22Rv1 (cell line): ENCODE measurements at regions not wholly inside any gene's neighbourhood (a gene's known extent, or its start where the extent isn't known, plus 50 kb on each side); places are given as distances from the start of the nearest gene placed in this dataset.

ENCODE experiments used
- H3K27ac ChIP-seq: fragments of 450-650 bp; 2 replicates; pipeline ENCODE4 v1.5.1; 2017
- ZFX ChIP-seq: fragments of 450-650 bp; IDR thresholded peaks from 2 replicates; pipeline ENCODE4 v1.6.1; 2017; ENCODE audit warnings: antibody characterized with exemption, borderline replicate concordance
- TF ChIP-seq, protein P1 (sequence below): fragments of 450-650 bp; IDR thresholded peaks from 2 replicates; pipeline ENCODE4 v1.5.1; 2017; ENCODE audit warnings: mild to moderate bottlenecking

DNA sequence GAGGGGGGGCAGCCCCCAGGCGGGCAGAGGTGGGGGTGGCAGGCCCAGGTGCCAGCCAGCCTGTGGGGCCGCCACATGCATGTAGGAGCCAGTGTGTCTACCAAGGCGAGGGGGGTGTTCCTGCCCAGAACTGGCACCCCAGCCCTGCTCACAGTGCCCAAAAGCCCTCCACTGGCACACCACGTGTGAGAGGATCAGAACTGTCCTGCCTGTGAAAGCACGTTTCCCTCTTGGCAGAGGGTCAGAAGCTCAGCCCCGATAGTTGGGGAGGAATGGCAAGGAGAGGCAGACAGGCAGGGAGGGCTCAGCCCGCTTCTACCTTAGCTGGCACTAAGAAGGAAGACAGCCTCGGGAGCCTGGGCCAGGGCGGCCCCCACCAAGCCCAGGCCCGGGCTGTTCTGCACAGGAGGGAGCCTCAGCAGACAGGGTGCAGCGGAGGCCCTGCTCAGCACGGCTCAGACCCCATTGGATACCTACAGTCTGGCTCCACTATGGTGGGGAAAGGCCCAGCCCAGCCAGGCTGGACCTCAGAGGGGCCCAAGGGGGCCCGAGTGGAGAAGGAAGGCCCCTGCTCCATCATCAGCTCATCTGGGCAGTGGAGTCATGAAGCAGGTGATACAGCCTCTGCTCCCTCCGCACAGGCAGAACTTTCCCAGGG is 84.8 kb upstream of the LINGO1 start:
- H3K27ac ChIP-seq: no peak overlapping the region
- no peak for TF ChIP-seq ZFX
- TF ChIP-seq, protein P1, sequence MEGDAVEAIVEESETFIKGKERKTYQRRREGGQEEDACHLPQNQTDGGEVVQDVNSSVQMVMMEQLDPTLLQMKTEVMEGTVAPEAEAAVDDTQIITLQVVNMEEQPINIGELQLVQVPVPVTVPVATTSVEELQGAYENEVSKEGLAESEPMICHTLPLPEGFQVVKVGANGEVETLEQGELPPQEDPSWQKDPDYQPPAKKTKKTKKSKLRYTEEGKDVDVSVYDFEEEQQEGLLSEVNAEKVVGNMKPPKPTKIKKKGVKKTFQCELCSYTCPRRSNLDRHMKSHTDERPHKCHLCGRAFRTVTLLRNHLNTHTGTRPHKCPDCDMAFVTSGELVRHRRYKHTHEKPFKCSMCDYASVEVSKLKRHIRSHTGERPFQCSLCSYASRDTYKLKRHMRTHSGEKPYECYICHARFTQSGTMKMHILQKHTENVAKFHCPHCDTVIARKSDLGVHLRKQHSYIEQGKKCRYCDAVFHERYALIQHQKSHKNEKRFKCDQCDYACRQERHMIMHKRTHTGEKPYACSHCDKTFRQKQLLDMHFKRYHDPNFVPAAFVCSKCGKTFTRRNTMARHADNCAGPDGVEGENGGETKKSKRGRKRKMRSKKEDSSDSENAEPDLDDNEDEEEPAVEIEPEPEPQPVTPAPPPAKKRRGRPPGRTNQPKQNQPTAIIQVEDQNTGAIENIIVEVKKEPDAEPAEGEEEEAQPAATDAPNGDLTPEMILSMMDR: no peak

DNA sequence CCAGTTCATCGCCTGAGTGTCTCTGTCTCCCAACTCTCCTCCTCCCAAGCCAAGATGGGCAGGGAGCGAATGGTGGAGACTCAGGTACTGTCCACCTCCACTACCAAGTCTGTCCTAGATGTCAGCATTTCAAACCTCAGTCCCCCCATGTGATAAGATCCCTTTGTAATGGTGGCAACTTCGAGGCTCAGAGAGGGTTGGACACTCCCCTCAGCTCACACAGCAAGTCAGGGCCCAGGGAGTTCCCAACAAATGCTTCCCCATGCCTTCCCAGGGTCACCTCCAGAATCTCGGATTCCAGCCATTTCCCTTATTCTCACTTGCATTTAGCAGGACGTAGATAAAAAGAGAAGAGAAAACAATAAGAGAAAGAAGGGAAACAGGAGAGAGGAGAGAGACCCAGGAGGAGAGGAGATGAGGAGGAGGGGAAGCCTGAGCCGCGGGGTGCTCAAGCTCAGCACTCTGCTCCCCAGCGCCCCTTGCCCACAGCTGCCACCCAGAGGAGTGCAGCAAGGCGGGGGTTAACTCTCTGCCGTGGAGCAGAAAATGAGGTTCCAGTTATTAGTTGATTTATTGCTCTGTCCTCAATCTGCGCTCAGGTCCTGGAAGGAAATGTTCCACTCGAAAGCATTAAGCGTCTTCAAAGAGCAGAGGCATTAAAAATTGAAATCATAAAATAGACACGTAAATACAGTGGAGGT is 84.1 kb upstream of the LINGO1 start:
- no peak for TF ChIP-seq ZFX
- TF ChIP-seq, protein P1: no peak
- H3K27ac ChIP-seq: no peak overlapping the region

DNA sequence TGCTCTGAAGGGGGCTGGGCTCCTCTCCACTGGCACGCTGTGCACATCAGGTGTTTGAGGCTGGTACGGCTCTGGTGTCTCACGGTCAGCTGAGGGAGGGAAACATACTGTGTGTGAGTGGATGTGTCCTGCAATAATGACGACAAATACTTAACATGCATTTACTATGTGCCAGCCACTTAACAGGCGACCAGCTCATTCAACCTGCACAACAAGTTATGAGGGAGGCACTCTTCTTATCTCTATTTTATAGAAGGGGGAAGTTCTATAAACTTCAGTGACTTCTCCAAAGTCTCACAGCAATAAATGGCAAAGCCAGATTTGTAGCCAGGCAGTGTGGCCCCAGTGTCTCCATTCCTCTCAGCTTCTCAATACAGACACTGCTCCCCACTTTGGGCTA is 83.1 kb upstream of the LINGO1 start:
- H3K27ac ChIP-seq: no peak overlapping the region
- TF ChIP-seq, protein P1: no peak
- no peak for TF ChIP-seq ZFX

DNA sequence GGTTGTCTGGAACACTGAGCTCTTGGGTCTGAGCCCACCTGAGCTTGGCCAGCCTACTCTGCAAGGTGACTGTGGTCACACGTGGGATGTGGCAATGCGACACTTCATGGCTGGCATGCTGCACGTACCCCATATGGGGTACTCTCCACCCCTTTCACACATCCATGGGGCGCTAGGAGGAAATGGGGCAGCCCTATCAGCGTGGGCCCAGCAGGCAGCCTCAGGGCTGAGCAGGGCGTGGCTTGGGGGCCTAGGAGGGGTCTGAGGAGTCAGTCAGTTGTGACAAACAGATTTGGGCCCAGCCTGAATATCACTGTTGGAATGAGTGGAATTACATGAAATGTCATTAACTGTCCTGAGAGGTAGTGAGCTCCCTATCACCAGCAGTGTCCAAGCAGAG is 82.3 kb upstream of the LINGO1 start:
- no peak for TF ChIP-seq ZFX
- TF ChIP-seq, protein P1: no peak
- no peak overlapping the region for H3K27ac ChIP-seq

DNA sequence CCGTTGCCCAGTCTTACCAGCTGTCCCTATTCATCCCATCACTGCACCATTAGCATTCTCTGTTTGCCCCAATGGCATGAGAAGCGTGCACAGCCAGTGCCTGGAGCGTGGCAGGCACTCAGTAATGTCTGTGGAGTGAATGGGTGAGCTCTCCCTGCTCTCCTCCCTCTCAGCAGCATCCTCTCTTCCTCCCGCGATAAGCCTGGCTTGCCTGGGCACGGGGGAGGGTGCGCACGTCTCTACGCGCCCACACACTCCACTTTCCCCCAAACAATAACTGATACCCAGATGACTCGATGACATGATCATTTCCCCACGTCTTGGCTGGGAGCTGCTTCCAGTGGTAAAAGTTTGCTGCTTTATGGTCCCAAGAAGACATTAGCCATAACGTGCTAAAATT is 81.8 kb upstream of the LINGO1 start:
- TF ChIP-seq ZFX: no peak
- TF ChIP-seq, protein P1: no peak
- no peak overlapping the region for H3K27ac ChIP-seq

DNA sequence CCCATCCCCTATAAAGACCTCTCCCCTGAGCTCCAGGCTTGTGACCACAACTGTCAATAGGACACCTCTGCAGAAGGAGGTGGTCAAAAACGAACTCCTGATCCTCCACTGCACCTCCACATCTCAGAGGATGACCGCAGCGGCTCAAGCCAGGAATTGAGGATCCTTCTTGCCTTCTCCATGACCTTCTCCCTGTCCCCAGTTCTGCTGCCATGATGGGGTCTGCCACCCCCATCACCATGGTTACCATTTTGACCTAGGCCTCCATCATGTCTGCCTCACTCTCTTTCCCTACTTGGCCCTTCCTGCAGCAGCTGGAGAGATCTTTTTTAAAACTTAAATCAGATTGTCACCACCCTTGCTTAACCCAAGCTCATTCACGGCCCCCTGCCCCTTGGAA is 81.3 kb upstream of the LINGO1 start:
- no peak for TF ChIP-seq ZFX
- TF ChIP-seq, protein P1: no peak
- no peak overlapping the region for H3K27ac ChIP-seq

DNA sequence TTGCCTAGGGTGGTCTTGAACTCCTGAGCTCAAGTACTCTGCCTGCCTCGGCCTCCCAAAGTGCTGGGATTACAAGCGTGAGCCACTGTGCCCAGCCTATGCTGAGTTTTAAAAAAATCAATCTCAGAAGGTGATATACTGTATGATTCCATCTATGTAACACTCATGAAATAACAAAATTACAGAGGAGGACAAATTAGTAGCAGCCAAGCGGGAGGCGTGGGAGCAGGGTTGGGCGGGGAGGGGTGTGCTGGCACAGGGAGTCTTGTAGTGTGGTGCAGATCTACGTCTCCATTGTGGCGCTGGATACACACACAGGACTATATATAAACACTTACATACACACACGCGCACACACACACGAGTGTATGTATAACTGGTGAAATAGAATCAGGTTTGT is 80.6 kb upstream of the LINGO1 start:
- no peak overlapping the region for H3K27ac ChIP-seq
- TF ChIP-seq, protein P1: no peak
- TF ChIP-seq ZFX: no peak
